ENCODE measurements at regions not wholly inside any gene's neighbourhood (a gene's known extent, or its start where the extent isn't known, plus 50 kb on each side); places are given as distances from the start of the nearest gene placed in this dataset.

DNA sequence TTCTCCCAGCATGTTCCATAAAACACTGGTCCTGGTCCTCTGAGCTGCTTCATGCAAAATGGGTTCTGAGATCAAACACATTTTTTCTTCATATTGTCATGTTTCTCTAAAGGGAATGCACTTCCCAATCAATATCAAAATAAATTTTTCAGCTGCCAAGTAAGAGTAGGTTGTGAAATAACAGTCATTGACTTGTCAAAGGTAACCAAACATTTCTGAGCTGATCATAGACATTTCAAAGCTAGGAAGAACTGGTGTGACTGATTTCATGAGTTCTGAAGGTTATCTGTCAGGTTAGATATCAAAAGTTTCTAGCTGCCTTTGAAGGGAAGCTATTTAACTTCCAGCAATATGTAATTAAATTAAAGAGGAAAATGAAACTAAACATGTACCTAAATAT lies 770.9 kb downstream of the TBL1XR1 start:
- Histone ChIP-seq H3K36me3 (replicated peaks; ENCODE audit: insufficient read depth, low read depth) (no peaks in the 10 kb centered on the region), H2AFZ (no peak overlapping the region), H3K27ac (no peak overlapping the region)

DNA sequence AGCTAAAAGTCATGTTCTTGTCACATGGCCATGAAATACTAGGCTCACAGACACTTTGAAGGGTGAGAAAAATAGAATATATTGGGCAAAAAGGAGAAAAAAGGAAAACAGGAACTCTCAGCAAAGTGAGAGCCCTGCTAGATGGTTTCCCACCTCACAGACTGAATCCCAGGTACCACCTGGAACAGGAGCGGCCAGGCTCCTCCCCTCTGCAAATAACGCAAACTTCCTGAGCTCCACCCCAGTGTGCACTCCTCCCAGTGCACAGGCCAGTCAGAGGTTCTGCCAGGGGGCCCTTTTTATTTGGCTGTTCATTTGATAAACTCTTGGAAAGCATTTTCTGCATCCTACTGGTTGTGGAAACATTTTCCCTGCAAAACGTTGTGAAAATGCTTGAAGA lies 780.4 kb downstream of the TBL1XR1 start:
- DNase-seq (ENCODE audit: low spot score): no peak
- Histone ChIP-seq H3K27ac (no peak overlapping the region), H3K36me3 (replicated peaks; ENCODE audit: insufficient read depth, low read depth) (no peaks in the 10 kb centered on the region), H3K4me2 (no peak overlapping the region), H3K9me2 (replicated peaks; ENCODE audit: insufficient read depth) (no peaks in the 10 kb centered on the region), H4K20me1 (ENCODE audit: insufficient read depth, poor library complexity, severe bottlenecking) (no peaks in the 10 kb centered on the region), H2AFZ (no peak overlapping the region), H3K4me1 (ENCODE audit: insufficient read depth) (no peaks in the 10 kb centered on the region), H3K27me3 (no peaks in the 10 kb centered on the region), H3K79me2 (no peaks in the 10 kb centered on the region), H3K4me3 (no peak overlapping the region), H3K9me3 (ENCODE audit: low read depth) (no peaks in the 10 kb centered on the region)
- WGBS (ENCODE audit: low lambda C conversion rate, missing lambda C conversion rate): 83% methylated on average over 3 of the region's 3 CpGs
- TF ChIP-seq, protein P1, sequence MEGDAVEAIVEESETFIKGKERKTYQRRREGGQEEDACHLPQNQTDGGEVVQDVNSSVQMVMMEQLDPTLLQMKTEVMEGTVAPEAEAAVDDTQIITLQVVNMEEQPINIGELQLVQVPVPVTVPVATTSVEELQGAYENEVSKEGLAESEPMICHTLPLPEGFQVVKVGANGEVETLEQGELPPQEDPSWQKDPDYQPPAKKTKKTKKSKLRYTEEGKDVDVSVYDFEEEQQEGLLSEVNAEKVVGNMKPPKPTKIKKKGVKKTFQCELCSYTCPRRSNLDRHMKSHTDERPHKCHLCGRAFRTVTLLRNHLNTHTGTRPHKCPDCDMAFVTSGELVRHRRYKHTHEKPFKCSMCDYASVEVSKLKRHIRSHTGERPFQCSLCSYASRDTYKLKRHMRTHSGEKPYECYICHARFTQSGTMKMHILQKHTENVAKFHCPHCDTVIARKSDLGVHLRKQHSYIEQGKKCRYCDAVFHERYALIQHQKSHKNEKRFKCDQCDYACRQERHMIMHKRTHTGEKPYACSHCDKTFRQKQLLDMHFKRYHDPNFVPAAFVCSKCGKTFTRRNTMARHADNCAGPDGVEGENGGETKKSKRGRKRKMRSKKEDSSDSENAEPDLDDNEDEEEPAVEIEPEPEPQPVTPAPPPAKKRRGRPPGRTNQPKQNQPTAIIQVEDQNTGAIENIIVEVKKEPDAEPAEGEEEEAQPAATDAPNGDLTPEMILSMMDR (IDR thresholded peaks at IDR 0.05; ENCODE audit: poor library complexity): no peak
- TF ChIP-seq EZH2phosphoT487 (IDR thresholded peaks at IDR 0.05; ENCODE audit: low read depth, severe bottlenecking, unreplicated experiment) (no peak), EZH2 (IDR thresholded peaks at IDR 0.05; ENCODE audit: borderline replicate concordance) (no peak)

More for the DNA sequence above, 770.9 kb downstream of the TBL1XR1 start:
- Histone ChIP-seq H3K27me3 (no peaks in the 10 kb centered on the region), H3K9me2 (replicated peaks; ENCODE audit: insufficient read depth) (no peaks in the 10 kb centered on the region), H3K4me1 (ENCODE audit: insufficient read depth) (no peaks in the 10 kb centered on the region), H3K9me3 (ENCODE audit: low read depth) (no peaks in the 10 kb centered on the region), H3K4me3 (no peak overlapping the region), H3K79me2 (no peaks in the 10 kb centered on the region), H3K4me2 (no peak overlapping the region), H4K20me1 (ENCODE audit: insufficient read depth, poor library complexity, severe bottlenecking) (no peaks in the 10 kb centered on the region)
- TF ChIP-seq EZH2phosphoT487 (IDR thresholded peaks at IDR 0.05; ENCODE audit: low read depth, severe bottlenecking, unreplicated experiment): no peak
- TF ChIP-seq, protein P1 (IDR thresholded peaks at IDR 0.05; ENCODE audit: poor library complexity): no peak
- TF ChIP-seq EZH2 (IDR thresholded peaks at IDR 0.05; ENCODE audit: borderline replicate concordance): no peak
- no peak for DNase-seq (ENCODE audit: low spot score)

DNA sequence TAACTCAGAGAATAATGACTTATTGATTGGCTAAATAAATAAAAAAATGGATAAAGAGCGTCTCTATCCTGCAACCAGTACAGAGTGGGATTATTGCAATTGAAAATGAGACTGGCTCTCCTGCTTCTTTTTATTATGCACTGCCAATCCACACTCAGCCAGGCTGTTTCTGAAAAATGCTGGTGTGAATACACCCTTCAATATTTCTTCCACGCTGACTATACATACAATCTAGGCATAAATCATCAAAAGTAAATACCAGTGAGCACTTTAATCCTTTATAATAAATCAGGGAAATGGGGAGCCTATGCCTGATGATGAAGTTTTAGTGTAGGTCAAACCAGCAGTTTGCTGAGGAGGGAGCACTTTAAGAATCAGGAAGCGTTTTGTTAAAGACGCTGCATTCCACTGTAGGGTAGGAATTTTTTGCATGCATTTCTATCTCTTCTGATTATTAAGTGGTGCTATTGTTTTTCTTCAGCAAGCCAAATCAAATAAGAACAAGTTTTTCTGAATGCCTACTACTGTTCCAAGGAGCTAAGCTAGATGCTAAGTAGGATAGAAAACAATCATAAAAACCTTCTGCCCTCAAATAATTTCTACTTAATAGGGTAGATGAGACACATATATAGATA lies 781.5 kb downstream of the TBL1XR1 start:
- H3K4me3 ChIP-seq: no peak overlapping the region
- H3K4me1 ChIP-seq (ENCODE audit: insufficient read depth): no peaks in the 10 kb centered on the region
- H3K36me3 ChIP-seq (replicated peaks; ENCODE audit: insufficient read depth, low read depth): no peaks in the 10 kb centered on the region
- no peaks in the 10 kb centered on the region for H3K79me2 ChIP-seq
- H3K4me2 ChIP-seq: no peak overlapping the region
- TF ChIP-seq EZH2 (IDR thresholded peaks at IDR 0.05; ENCODE audit: borderline replicate concordance) (no peak), EZH2phosphoT487 (IDR thresholded peaks at IDR 0.05; ENCODE audit: low read depth, severe bottlenecking, unreplicated experiment) (no peak)
- TF ChIP-seq, protein P1 (IDR thresholded peaks at IDR 0.05; ENCODE audit: poor library complexity): no peak
- WGBS (ENCODE audit: low lambda C conversion rate, missing lambda C conversion rate): 71% methylated on average over 4 of the region's 4 CpGs
- no peaks in the 10 kb centered on the region for H3K9me2 ChIP-seq (replicated peaks; ENCODE audit: insufficient read depth)
- H3K27ac ChIP-seq: no peak overlapping the region
- H2AFZ ChIP-seq: no peak overlapping the region
- H4K20me1 ChIP-seq (ENCODE audit: insufficient read depth, poor library complexity, severe bottlenecking): no peaks in the 10 kb centered on the region
- H3K9me3 ChIP-seq (ENCODE audit: low read depth): no peaks in the 10 kb centered on the region
- DNase-seq (ENCODE audit: low spot score): no peak
- H3K27me3 ChIP-seq: no peaks in the 10 kb centered on the region

All from hepatocyte (in vitro differentiated cells).